Esophagus squamous epithelium (tissue), 4 donors: ENCODE measurements at regions not wholly inside any gene's neighbourhood (a gene's known extent, or its start where the extent isn't known, plus 50 kb on each side); places are given as distances from the start of the nearest gene placed in this dataset.

Experiments
- CTCF ChIP-seq, 6 experiments: fragments of 450-650 bp in 4 of 6; fragments of 200-600 bp in 2 of 6; sonication (generic) in 2 of 6; IDR thresholded peaks; one replicate each; pipeline ENCODE4 v1.5.1; 2016 to 2019; ENCODE audit warnings: antibody characterized with exemption in 6 of 6, mild to moderate bottlenecking in 4 of 6, moderate library complexity in 4 of 6
- POLR2A ChIP-seq, 4 donors: fragments of 450-650 bp; IDR thresholded peaks; one replicate each; pipeline ENCODE4 v1.6.1; 2017; ENCODE audit warnings: antibody characterized with exemption in 4 of 4, mild to moderate bottlenecking in 4 of 4, moderate library complexity in 3 of 4

- no peak for TF ChIP-seq CTCF (IDR thresholded peaks at IDR 0.05)
- TF ChIP-seq POLR2A (IDR thresholded peaks at IDR 0.05) = no peak
Observed at GRCh38 chr6:9428421-9429172, 986.3 kb downstream of the TFAP2A start.
